Inferior parietal cortex (tissue), 1 donor: ENCODE measurements at regions not wholly inside any gene's neighbourhood (a gene's known extent, or its start where the extent isn't known, plus 50 kb on each side); places are given as distances from the start of the nearest gene placed in this dataset.

Source experiments
- DNase-seq: peaks from one replicate; pipeline ENCODE4 v3.0.0-alpha.2; 2016; ENCODE audit errors: extremely low spot score

- DNase-seq = no peak
Observed at GRCh38 chr1:87720561-87720960, 391.9 kb downstream of the LMO4 start.

GRCh38 chr1:87723193-87723592 lies 394.5 kb downstream of the LMO4 start:
- DNase-seq = no peak

GRCh38 chr1:87728169-87728568 lies 399.5 kb downstream of the LMO4 start:
- no peak for DNase-seq

- no peak for DNase-seq
Observed at GRCh38 chr1:87730274-87731216, 401.9 kb downstream of the LMO4 start.

GRCh38 chr1:87733386-87733785 lies 404.7 kb downstream of the LMO4 start:
- no peak for DNase-seq

- no peak for DNase-seq
Observed at GRCh38 chr1:87735750-87736149, 407.1 kb downstream of the LMO4 start.

DNA sequence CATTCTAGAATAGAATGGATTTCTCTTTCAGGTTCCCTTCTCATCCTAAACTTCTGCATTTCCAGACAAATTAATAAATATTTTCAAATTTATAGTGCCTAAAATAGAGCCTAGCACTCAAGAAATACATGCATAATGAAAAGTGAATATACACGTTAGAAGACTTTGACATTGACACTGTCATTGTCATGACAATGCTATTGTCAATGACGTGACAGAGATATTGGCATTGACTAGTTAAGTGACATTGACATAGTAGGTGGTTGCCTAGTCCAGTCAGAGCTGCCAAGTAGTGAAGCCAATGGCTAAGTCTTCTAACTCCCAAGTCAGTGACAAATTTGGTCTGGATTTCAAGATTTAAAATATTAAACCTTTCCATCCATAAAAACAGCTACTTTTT lies 410.5 kb downstream of the LMO4 start:
- DNase-seq = no peak

GRCh38 chr1:87739704-87740103 lies 411.0 kb downstream of the LMO4 start:
- no peak for DNase-seq

DNA sequence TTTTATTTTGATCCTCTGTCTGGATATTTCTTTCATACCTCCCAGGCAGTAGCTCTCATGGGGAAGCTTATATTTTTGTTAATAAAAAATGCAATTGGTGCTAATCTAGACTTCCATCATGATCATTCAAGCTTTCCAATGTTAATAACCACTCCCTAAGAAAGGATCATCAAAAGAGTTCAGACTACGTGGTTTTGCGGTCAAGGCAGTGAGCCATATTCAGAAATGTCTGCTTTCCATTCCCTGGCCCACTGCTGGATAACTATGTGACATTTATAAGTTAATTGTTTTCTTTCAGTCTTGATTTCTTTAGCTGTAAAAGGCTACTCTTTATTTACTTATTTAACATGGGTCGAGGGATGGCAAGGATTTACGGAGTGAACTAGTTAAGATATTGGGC lies 414.6 kb downstream of the LMO4 start:
- DNase-seq = no peak

- no peak for DNase-seq
Observed at GRCh38 chr1:87744056-87744455, 415.4 kb downstream of the LMO4 start.

- no peak for DNase-seq
Observed at GRCh38 chr1:87744763-87745162, 416.1 kb downstream of the LMO4 start.

GRCh38 chr1:87753366-87753765 lies 424.7 kb downstream of the LMO4 start:
- DNase-seq = no peak

- DNase-seq = no peak
Observed at GRCh38 chr1:87754139-87754538, 425.5 kb downstream of the LMO4 start.

DNA sequence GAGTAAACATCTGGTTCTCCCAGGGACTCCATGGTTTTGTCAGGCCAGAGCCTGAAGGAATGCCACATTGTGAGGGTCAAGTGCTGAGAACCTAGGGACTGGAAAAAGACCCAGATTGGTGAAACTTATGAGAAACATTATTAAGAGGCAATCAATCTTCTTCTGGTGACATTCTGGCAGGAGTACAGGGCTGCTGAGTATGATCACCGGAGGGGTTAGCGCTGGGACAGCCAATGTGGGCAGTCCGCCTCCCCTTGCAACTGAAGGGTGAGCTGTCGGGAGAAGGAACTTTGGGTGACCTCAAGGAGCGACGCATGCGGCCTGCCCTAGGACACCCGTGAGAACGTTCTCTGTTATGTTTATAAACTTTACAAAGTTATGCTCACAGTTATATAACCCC lies 429.0 kb downstream of the LMO4 start:
- DNase-seq = no peak

DNA sequence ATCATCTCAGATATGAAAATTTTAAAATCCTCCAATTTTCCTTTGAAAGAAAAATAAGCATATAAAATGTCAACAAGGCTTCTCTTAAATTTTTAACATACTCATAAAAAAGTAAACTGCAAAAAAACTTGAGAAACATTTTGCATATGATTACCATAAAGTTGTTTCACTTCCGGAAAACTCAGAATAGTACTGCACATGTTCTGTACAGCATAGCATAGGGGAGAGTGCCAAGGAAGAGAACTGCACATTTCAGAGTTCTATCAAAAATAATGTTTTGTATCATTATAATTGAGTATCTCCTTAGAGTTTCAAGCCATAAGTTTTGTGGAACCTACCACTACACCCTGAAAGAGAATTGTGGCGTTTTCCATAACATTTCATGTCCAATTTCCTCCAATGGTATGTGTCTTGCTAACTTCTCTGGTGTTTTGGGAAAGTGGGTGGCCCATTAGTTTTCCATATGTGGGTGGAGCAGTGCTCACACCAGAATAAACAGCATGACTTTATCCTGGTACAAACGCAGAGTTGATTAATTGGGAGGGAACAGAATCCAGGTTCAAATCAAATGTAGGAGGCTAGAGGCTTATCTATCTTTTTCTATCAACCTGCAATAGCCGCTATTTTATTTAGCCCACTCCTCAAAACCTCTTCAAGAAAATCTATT lies 430.9 kb downstream of the LMO4 start:
- DNase-seq = no peak

DNA sequence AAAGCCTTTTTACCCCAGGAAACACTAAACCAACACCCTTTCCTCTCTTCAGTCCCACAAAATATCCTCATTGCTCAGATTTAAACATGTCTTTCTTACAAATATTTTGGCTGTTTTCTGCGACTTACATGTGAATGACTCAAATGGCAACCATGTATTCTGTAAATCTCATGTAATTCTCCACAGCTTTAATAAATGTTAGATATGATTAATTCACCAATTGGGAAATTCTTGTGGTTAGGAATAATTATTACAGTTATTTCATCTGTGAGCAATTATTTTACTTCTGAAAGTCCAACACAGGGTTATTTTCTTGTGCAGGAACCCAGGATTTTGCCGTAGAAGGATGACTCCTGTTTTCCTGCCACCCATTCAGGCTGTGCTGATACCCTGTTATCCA lies 431.5 kb downstream of the LMO4 start:
- no peak for DNase-seq

- no peak for DNase-seq
Observed at GRCh38 chr1:87760654-87761053, 432.0 kb downstream of the LMO4 start.

GRCh38 chr1:87763483-87763882 lies 434.8 kb downstream of the LMO4 start:
- no peak for DNase-seq

DNA sequence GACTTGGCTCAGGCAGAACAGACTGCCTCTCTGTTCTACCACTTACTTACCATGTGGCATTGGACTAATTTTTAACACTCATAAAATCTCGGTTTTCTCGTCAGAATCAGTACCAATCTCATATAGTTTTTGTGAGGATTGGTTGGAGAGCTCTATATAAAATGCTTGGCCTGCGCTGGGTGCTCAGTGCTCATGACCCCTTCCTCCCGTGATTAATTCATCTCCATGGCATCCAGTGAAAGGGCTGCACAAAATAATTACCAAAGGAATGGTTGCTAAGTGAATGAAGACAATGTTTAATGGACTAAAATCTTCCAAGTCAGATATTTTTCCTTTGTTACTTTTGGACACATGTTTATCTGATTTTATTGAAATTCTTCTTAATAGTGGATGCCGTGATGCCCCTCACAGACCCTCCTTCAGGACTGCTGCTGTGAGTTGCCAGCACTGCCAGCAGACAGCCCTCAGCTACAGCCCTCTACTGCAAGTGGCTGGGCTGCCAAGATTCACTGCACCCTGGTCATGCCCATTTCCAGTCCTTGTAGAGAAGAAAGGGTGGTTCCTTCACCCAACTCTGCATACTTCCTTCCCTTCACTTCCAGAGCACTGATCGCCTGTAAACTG lies 436.5 kb downstream of the LMO4 start:
- no peak for DNase-seq

DNA sequence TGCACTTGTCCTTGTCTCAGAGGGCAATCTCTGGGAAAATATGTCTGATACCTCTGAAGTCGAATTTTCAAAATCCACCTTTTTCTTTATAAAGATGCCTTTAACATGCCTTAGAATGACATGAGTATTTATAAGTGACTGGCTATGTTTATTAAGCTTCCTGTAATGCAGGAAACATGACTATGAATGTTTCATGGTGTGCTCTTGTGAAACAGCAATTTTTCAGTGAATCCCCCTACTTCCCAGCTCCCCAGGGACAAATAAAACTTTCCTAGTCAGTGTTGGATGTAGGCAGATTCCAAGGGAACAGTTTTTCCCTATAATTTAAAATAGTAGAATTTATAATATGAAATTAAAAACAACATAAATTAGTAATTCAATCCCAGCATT lies 437.0 kb downstream of the LMO4 start:
- DNase-seq = no peak

GRCh38 chr1:87766737-87767136 lies 438.1 kb downstream of the LMO4 start:
- no peak for DNase-seq

GRCh38 chr1:87778896-87779295 lies 450.2 kb downstream of the LMO4 start:
- DNase-seq = no peak

GRCh38 chr1:87781554-87781953 lies 452.9 kb downstream of the LMO4 start:
- DNase-seq = no peak
